ENCODE measurements at regions not wholly inside any gene's neighbourhood (a gene's known extent, or its start where the extent isn't known, plus 50 kb on each side); places are given as distances from the start of the nearest gene placed in this dataset.

GRCh38 chr2:8430628-8431027, 251.2 kb upstream of the ID2 start:
- H3K27ac ChIP-seq: no peak overlapping the region
- TF ChIP-seq CTCF (IDR thresholded peaks at IDR 0.05) (no peak), POLR2A (IDR thresholded peaks at IDR 0.05) (no peak)
- WGBS, 4 donors: 79 to 100% (median 96%) methylated on average over 3 to 4 of the region's 4 CpGs
- intact Hi-C loops (cut with DNase I): no loop called here
- no peaks in the 10 kb centered on the region for H3K36me3 ChIP-seq (replicated peaks in 1 of 2)
- no peaks in the 10 kb centered on the region for H3K9me3 ChIP-seq (replicated peaks in 1 of 3)
- no peak overlapping the region for H3K4me3 ChIP-seq
- DNase-seq: peak in 1 of 7 donors; percentile 31
- H3K4me1 ChIP-seq (replicated peaks in 1 of 2): no peaks in the 10 kb centered on the region
- no peaks in the 10 kb centered on the region for H3K27me3 ChIP-seq

GRCh38 chr2:8431446-8432125, 250.3 kb upstream of the ID2 start:
- intact Hi-C loops (cut with DNase I): no loop called here
- DNase-seq: peak in 2 of 7 donors; percentile 10 to 43
- Histone ChIP-seq H3K4me3 (no peak overlapping the region), H3K27me3 (no peaks in the 10 kb centered on the region), H3K27ac (no peak overlapping the region), H3K4me1 (replicated peaks in 1 of 2) (no peaks in the 10 kb centered on the region), H3K36me3 (replicated peaks in 1 of 2) (no peaks in the 10 kb centered on the region), H3K9me3 (replicated peaks in 1 of 3) (no peaks in the 10 kb centered on the region)
- WGBS, 4 donors: 56 to 68% (median 64%) methylated on average over 3 of the region's 3 CpGs
- no peak for TF ChIP-seq CTCF (IDR thresholded peaks at IDR 0.05)
- no peak for TF ChIP-seq POLR2A (IDR thresholded peaks at IDR 0.05)

- intact Hi-C loops (cut with DNase I): no loop called here
Observed at GRCh38 chr2:8432706-8433336, 249.0 kb upstream of the ID2 start.

GRCh38 chr2:8433390-8433789, 248.5 kb upstream of the ID2 start:
- Histone ChIP-seq H3K9me3 (replicated peaks in 1 of 3) (no peaks in the 10 kb centered on the region), H3K4me1 (replicated peaks in 1 of 2) (no peaks in the 10 kb centered on the region), H3K27me3 (no peaks in the 10 kb centered on the region), H3K36me3 (replicated peaks in 1 of 2) (no peaks in the 10 kb centered on the region), H3K27ac (no peak overlapping the region), H3K4me3 (no peak overlapping the region)
- no peak for TF ChIP-seq POLR2A (IDR thresholded peaks at IDR 0.05)
- TF ChIP-seq CTCF (IDR thresholded peaks at IDR 0.05): no peak
- DNase-seq: peak in 3 of 7 donors; percentile 6 to 27 (median 9)
- intact Hi-C loops (cut with DNase I): no loop called here
- WGBS, 4 donors: 93 to 98% (median 95%) methylated on average over 3 of the region's 3 CpGs

More at GRCh38 chr2:8432706-8433336, 249.0 kb upstream of the ID2 start:
- TF ChIP-seq CTCF (IDR thresholded peaks at IDR 0.05) (no peak), POLR2A (IDR thresholded peaks at IDR 0.05) (no peak)
- Histone ChIP-seq H3K4me3 (no peak overlapping the region), H3K27ac (no peak overlapping the region), H3K27me3 (no peaks in the 10 kb centered on the region), H3K9me3 (replicated peaks in 1 of 3) (no peaks in the 10 kb centered on the region), H3K36me3 (replicated peaks in 1 of 2) (no peaks in the 10 kb centered on the region), H3K4me1 (replicated peaks in 1 of 2) (no peaks in the 10 kb centered on the region)
- DNase-seq: peak in 1 of 7 donors; percentile 0
- 86 to 91% (median 89%) methylated on average over 9 of the region's 9 CpGs for WGBS, 4 donors

All from adrenal gland (tissue), 9 donors.